ENCODE measurements at regions not wholly inside any gene's neighbourhood (a gene's known extent, or its start where the extent isn't known, plus 50 kb on each side); places are given as distances from the start of the nearest gene placed in this dataset.

GRCh38 chr3:168157903-168158302 lies 62.2 kb upstream of the GOLIM4 start:
- no peak overlapping the region for H3K27ac ChIP-seq (ENCODE audit: low read depth, low read length)
- H3K36me3 Mint-ChIP-seq (ENCODE audit: low read depth) = no peaks in the 10 kb centered on the region
- H3K27ac Mint-ChIP-seq = no peak overlapping the region
- no peaks in the 10 kb centered on the region for H3K27me3 Mint-ChIP-seq (ENCODE audit: insufficient read depth)
- H3K4me3 Mint-ChIP-seq = no peak overlapping the region
- H3K9me3 Mint-ChIP-seq = peaks cover 16% of the 10 kb centered on the region
- no peak for DNase-seq
- 83 to 96% methylated on average over 1 to 2 of the region's 2 CpGs for WGBS, 2 experiments (ENCODE audit: insufficient coverage in 1 of 2, insufficient read length in 1 of 2)
- no peaks in the 10 kb centered on the region for H3K27me3 ChIP-seq (ENCODE audit: control insufficient read depth, insufficient read depth, low read length, poor library complexity, severe bottlenecking)
- no peaks in the 10 kb centered on the region for H3K4me1 ChIP-seq (ENCODE audit: control insufficient read depth, insufficient read depth, low read length)
- H3K9me3 ChIP-seq (ENCODE audit: control insufficient read depth, low read length) = peaks cover 15% of the 10 kb centered on the region
- TF ChIP-seq CTCF (conservative IDR thresholded peaks at IDR 0.05) = no peak
- H3K36me3 ChIP-seq (ENCODE audit: control insufficient read depth, insufficient read depth, low read length) = no peaks in the 10 kb centered on the region
- H3K9ac ChIP-seq (ENCODE audit: extremely low read depth, low read length, poor library complexity, severe bottlenecking) = no peak overlapping the region
- peaks cover 3% of the 10 kb centered on the region for H3K4me1 Mint-ChIP-seq
- H3K4me3 ChIP-seq (ENCODE audit: low read length) = no peak overlapping the region

- peaks cover 3% of the 10 kb centered on the region for H3K4me1 Mint-ChIP-seq
- Histone ChIP-seq H3K4me3 (ENCODE audit: low read length) (no peak overlapping the region), H3K27me3 (ENCODE audit: control insufficient read depth, insufficient read depth, low read length, poor library complexity, severe bottlenecking) (no peaks in the 10 kb centered on the region), H3K27ac (ENCODE audit: low read depth, low read length) (no peak overlapping the region), H3K9me3 (ENCODE audit: control insufficient read depth, low read length) (peaks cover 21% of the 10 kb centered on the region), H3K4me1 (ENCODE audit: control insufficient read depth, insufficient read depth, low read length) (no peaks in the 10 kb centered on the region), H3K9ac (ENCODE audit: extremely low read depth, low read length, poor library complexity, severe bottlenecking) (no peak overlapping the region), H3K36me3 (ENCODE audit: control insufficient read depth, insufficient read depth, low read length) (no peaks in the 10 kb centered on the region)
- no peak overlapping the region for H3K4me3 Mint-ChIP-seq
- no peaks in the 10 kb centered on the region for H3K36me3 Mint-ChIP-seq (ENCODE audit: low read depth)
- H3K27me3 Mint-ChIP-seq (ENCODE audit: insufficient read depth) = no peaks in the 10 kb centered on the region
- H3K27ac Mint-ChIP-seq = no peak overlapping the region
- WGBS, 2 experiments (ENCODE audit: insufficient coverage in 1 of 2, insufficient read length in 1 of 2) = 63% methylated on average over 2 of the region's 2 CpGs; no CpG with 5 or more reads in 1 of the 2 experiments
- peaks cover 23% of the 10 kb centered on the region for H3K9me3 Mint-ChIP-seq
- no peak for DNase-seq
- no peak for TF ChIP-seq CTCF (conservative IDR thresholded peaks at IDR 0.05)
Observed at GRCh38 chr3:168157099-168157700, 61.5 kb upstream of the GOLIM4 start.

- no peak for TF ChIP-seq CTCF (conservative IDR thresholded peaks at IDR 0.05)
- no peak overlapping the region for H3K27ac Mint-ChIP-seq
- no peak for DNase-seq
- no peak overlapping the region for H3K4me3 Mint-ChIP-seq
- Histone ChIP-seq H3K9me3 (ENCODE audit: control insufficient read depth, low read length) (peaks cover 28% of the 10 kb centered on the region), H3K27me3 (ENCODE audit: control insufficient read depth, insufficient read depth, low read length, poor library complexity, severe bottlenecking) (no peaks in the 10 kb centered on the region), H3K36me3 (ENCODE audit: control insufficient read depth, insufficient read depth, low read length) (no peaks in the 10 kb centered on the region), H3K4me3 (ENCODE audit: low read length) (no peak overlapping the region), H3K27ac (ENCODE audit: low read depth, low read length) (no peak overlapping the region), H3K4me1 (ENCODE audit: control insufficient read depth, insufficient read depth, low read length) (no peaks in the 10 kb centered on the region), H3K9ac (ENCODE audit: extremely low read depth, low read length, poor library complexity, severe bottlenecking) (no peak overlapping the region)
- H3K9me3 Mint-ChIP-seq = peaks cover 30% of the 10 kb centered on the region
- WGBS, 2 experiments (ENCODE audit: insufficient coverage in 1 of 2, insufficient read length in 1 of 2) = 94 to 95% methylated on average over 6 of the region's 6 CpGs
- no peaks in the 10 kb centered on the region for H3K36me3 Mint-ChIP-seq (ENCODE audit: low read depth)
- H3K4me1 Mint-ChIP-seq = peaks cover 3% of the 10 kb centered on the region
- H3K27me3 Mint-ChIP-seq (ENCODE audit: insufficient read depth) = no peaks in the 10 kb centered on the region
Observed at GRCh38 chr3:168156479-168156878, 60.8 kb upstream of the GOLIM4 start.

Data from endodermal cell (in vitro differentiated cells).